ENCODE measurements at regions not wholly inside any gene's neighbourhood (a gene's known extent, or its start where the extent isn't known, plus 50 kb on each side); places are given as distances from the start of the nearest gene placed in this dataset.

GRCh38 chr4:155569471-155569870 is 97.2 kb upstream of the GUCY1A1 start:
- no peaks in the 10 kb centered on the region; a peak in 1 of 8 replicates for H3K36me3 ChIP-seq (ENCODE audit: control insufficient read depth in 2 of 4, insufficient read depth in 4 of 4, low read length in 3 of 4)
- no peak overlapping the region for H3K4me3 ChIP-seq (ENCODE audit: extremely low read depth in 1 of 4, insufficient read depth in 2 of 4, low read depth in 3 of 4, low read length in 4 of 4)
- H4K20me1 ChIP-seq (replicated peaks in 1 of 2; ENCODE audit: control insufficient read depth in 1 of 2, insufficient read depth in 2 of 2, low read length in 2 of 2) = no peaks in the 10 kb centered on the region
- no peaks in the 10 kb centered on the region for H3K23me2 ChIP-seq (ENCODE audit: low read depth, low read length)
- no peak overlapping the region for H4K5ac ChIP-seq (ENCODE audit: insufficient read length, low read depth, low read length)
- DNase-seq (ENCODE audit: low read depth in 1 of 2, low spot score in 2 of 2) (no peak), FAIRE-seq (no peak)
- H2AK5ac ChIP-seq (ENCODE audit: low read depth, low read length) = no peak overlapping the region
- no peak overlapping the region for H3K4me2 ChIP-seq (ENCODE audit: insufficient read depth in 1 of 2, low read depth in 2 of 2, low read length in 2 of 2)
- H3K9me3 ChIP-seq (ENCODE audit: insufficient read depth in 2 of 2, low read depth in 1 of 2, low read length in 1 of 2) = no peaks in the 10 kb centered on the region
- H3K4ac ChIP-seq (replicated peaks; ENCODE audit: insufficient read length, low read depth, low read length) = no peak overlapping the region
- H3K9ac ChIP-seq (replicated peaks in 1 of 4; ENCODE audit: extremely low read depth in 1 of 4, low read depth in 3 of 4, low read length in 3 of 4) = no peak overlapping the region
- H3K79me2 ChIP-seq (ENCODE audit: control insufficient read depth in 1 of 2, insufficient read depth in 2 of 2, low read length in 2 of 2) = no peaks in the 10 kb centered on the region
- no peak overlapping the region for H3K14ac ChIP-seq (ENCODE audit: insufficient read length)
- H3K27me3 ChIP-seq (replicated peaks in 1 of 4; ENCODE audit: control insufficient read depth in 3 of 4, extremely low read depth in 1 of 4, insufficient read depth in 3 of 4, low read length in 3 of 4) = no peaks in the 10 kb centered on the region
- H2BK20ac ChIP-seq (ENCODE audit: low read length) = no peak overlapping the region
- H3K18ac ChIP-seq (ENCODE audit: extremely low read depth, low read length) = no peak overlapping the region
- no peak overlapping the region for H4K8ac ChIP-seq (ENCODE audit: extremely low read depth, insufficient read depth, low read length)
- H3K27ac ChIP-seq (ENCODE audit: low read depth, low read length) = no peak overlapping the region
- CTCF ChIA-PET (ENCODE audit: partially characterized antibody) = interaction anchor here (0.9 kb wide), 1 partner anchor 218 kb away, joined by 3 read pairs; no protein-coding TSS in a partner anchor
- H2BK15ac ChIP-seq (ENCODE audit: low read length) = no peak overlapping the region
- WGBS, 2 experiments (ENCODE audit: extremely low coverage in 1 of 2, insufficient coverage in 1 of 2, insufficient read length in 1 of 2, insufficient replicate concordance in 2 of 2, low coverage in 1 of 2, low lambda C conversion rate in 2 of 2, missing lambda C conversion rate in 1 of 2) = 79% methylated on average over 2 of the region's 3 CpGs; no CpG with 5 or more reads in 1 of the 2 experiments
- no peak overlapping the region for H4K91ac ChIP-seq (replicated peaks; ENCODE audit: insufficient read length, low read length)
- no peaks in the 10 kb centered on the region for H3K79me1 ChIP-seq (ENCODE audit: low read depth, low read length)
- no peak overlapping the region for H2BK120ac ChIP-seq (replicated peaks; ENCODE audit: low read depth, low read length)
- no peak overlapping the region for H3K56ac ChIP-seq (replicated peaks; ENCODE audit: insufficient read length, low read depth, low read length)
- H2BK5ac ChIP-seq (ENCODE audit: low read depth, low read length) = no peak overlapping the region
- H2AFZ ChIP-seq (ENCODE audit: low read length) = no peak overlapping the region
- no peak overlapping the region for H2BK12ac ChIP-seq (ENCODE audit: low read depth, low read length)
- no peaks in the 10 kb centered on the region for H3K4me1 ChIP-seq (replicated peaks in 1 of 4; ENCODE audit: control insufficient read depth in 3 of 4, insufficient read depth in 4 of 4, low read length in 3 of 4)
- H3K23ac ChIP-seq (ENCODE audit: insufficient read length) = no peak overlapping the region
- POLR2A ChIA-PET (ENCODE audit: partially characterized antibody) = no interaction called here
- TF ChIP-seq EP300 (IDR thresholded peaks at IDR 0.05; ENCODE audit: borderline replicate concordance in 1 of 2, low read depth in 2 of 2, low read length in 2 of 2) (no peak), NRF1 (IDR thresholded peaks at IDR 0.05; ENCODE audit: low read depth, low read length) (no peak), SRF (IDR thresholded peaks at IDR 0.05; ENCODE audit: low read depth, low read length) (no peak), SP1 (IDR thresholded peaks at IDR 0.05; ENCODE audit: low read depth, low read length) (no peak), TAF7 (optimal IDR thresholded peaks at IDR 0.05; ENCODE audit: borderline replicate concordance, low read depth, low read length) (no peak), KDM5A (IDR thresholded peaks at IDR 0.05; ENCODE audit: low read length) (no peak), CBX8 (IDR thresholded peaks at IDR 0.05; ENCODE audit: borderline replicate concordance, low read depth, low read length) (no peak), MAX (IDR thresholded peaks at IDR 0.05) (no peak), E2F6 (IDR thresholded peaks at IDR 0.05) (no peak), POLR2AphosphoS5 (IDR thresholded peaks at IDR 0.05; ENCODE audit: low read depth, low read length) (no peak), RAD21 (IDR thresholded peaks at IDR 0.05 in 1 of 2, conservative IDR thresholded peaks at IDR 0.05 in 1 of 2; ENCODE audit: low read depth in 2 of 2, low read length in 2 of 2) (no peak), NANOG (IDR thresholded peaks at IDR 0.05; ENCODE audit: insufficient read depth, low read depth, low read length, poor library complexity, severe bottlenecking) (no peak), POLR2A (IDR thresholded peaks at IDR 0.05; ENCODE audit: control extremely low read depth in 1 of 2, low read depth in 2 of 2, low read length in 2 of 2) (no peak)

All from H1 (cell line).